NB4 (cell line): ENCODE measurements at regions not wholly inside any gene's neighbourhood (a gene's known extent, or its start where the extent isn't known, plus 50 kb on each side); places are given as distances from the start of the nearest gene placed in this dataset.

Source experiments
- MYC ChIP-seq: IDR thresholded peaks from 2 replicates; pipeline ENCODE4 v1.6.1; 2011; ENCODE audit warnings: low read depth, low read length
- POLR2A ChIP-seq: IDR thresholded peaks from 2 replicates; pipeline ENCODE4 v1.6.1; 2011; ENCODE audit warnings: mild to moderate bottlenecking; ENCODE audit not compliant: insufficient read length; ENCODE audit errors: extremely low read depth
- TF ChIP-seq, protein P1 (sequence below): IDR thresholded peaks from one replicate; pipeline ENCODE4 v1.5.1; 2012; ENCODE audit warnings: low read depth, low read length
- TF ChIP-seq, protein P2 (sequence below): IDR thresholded peaks from 2 replicates; pipeline ENCODE4 v1.6.1; 2011; ENCODE audit warnings: low read depth, low read length

DNA sequence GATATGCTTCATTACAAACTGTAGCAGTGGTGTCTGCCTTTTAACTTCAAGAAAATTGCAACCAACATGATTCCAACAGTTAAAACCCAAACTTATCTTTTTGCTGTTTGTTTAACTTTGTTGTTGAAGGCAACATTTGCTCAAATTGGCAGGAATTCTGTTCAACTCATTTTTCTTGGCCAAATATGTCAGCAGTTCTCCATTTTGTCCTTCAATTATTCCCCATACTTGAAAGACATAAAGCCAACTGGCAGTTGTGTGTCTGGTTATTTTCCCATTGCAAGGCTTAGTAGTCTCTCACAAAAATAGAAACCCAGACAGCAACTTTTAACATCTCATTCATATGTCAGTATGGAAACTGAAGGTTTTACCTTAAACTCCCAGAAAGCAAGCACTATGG is 146.3 kb downstream of the LRIG3 start:
- TF ChIP-seq, protein P1, sequence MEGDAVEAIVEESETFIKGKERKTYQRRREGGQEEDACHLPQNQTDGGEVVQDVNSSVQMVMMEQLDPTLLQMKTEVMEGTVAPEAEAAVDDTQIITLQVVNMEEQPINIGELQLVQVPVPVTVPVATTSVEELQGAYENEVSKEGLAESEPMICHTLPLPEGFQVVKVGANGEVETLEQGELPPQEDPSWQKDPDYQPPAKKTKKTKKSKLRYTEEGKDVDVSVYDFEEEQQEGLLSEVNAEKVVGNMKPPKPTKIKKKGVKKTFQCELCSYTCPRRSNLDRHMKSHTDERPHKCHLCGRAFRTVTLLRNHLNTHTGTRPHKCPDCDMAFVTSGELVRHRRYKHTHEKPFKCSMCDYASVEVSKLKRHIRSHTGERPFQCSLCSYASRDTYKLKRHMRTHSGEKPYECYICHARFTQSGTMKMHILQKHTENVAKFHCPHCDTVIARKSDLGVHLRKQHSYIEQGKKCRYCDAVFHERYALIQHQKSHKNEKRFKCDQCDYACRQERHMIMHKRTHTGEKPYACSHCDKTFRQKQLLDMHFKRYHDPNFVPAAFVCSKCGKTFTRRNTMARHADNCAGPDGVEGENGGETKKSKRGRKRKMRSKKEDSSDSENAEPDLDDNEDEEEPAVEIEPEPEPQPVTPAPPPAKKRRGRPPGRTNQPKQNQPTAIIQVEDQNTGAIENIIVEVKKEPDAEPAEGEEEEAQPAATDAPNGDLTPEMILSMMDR = no peak
- no peak for TF ChIP-seq POLR2A
- TF ChIP-seq, protein P2, sequence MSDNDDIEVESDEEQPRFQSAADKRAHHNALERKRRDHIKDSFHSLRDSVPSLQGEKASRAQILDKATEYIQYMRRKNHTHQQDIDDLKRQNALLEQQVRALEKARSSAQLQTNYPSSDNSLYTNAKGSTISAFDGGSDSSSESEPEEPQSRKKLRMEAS = no peak
- TF ChIP-seq MYC = no peak
